ENCODE measurements at regions not wholly inside any gene's neighbourhood (a gene's known extent, or its start where the extent isn't known, plus 50 kb on each side); places are given as distances from the start of the nearest gene placed in this dataset.

DNA sequence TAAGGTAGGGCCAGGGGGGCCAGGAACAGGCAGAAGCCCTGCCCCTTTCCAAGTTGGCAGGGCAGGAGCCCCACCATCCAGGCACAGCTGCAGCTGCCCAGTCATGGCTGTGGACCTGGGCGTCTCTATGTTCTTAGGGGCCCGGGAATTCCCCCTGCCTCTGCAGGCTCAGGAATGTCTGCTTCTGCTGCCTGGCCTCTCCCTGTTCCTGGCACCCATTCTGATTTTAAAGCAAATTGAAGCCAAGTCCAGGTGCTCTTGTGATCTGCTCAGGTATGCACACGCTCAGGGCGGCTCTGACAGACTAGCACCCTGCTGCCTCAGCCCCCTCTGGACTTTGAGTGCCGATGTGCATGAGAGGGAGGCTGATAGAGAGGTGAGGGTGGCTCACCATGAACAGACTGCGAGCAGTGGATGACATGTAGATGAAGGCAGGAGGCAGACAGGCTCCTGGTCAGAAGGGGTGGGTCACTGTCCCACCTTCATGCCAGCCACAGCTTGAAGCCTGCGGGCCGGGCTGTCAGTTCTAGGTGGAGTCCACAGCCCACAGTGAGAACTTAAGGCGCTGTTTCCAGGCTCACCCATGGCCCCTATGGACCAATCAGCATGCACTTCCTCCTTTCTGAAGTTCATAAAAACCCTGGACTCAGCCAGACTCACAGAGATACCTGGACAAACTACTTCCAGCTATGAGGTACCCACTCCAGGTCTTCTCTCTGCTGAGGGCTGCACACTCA lies 747.8 kb upstream of the GBE1 start:
- TF ChIP-seq POLR2A (IDR thresholded peaks at IDR 0.05) (no peak), CTCF (IDR thresholded peaks at IDR 0.05) (no peak)

Data from Peyer's patch (tissue), 4 donors.